ENCODE measurements at regions not wholly inside any gene's neighbourhood (a gene's known extent, or its start where the extent isn't known, plus 50 kb on each side); places are given as distances from the start of the nearest gene placed in this dataset.

- no peak for DNase-seq (ENCODE audit: low spot score)
Measured at GRCh38 chr18:73232933-73233332, 365.1 kb upstream of the NETO1 start.

GRCh38 chr18:73220663-73221062 is 352.9 kb upstream of the NETO1 start:
- DNase-seq (ENCODE audit: low spot score): no peak

DNA sequence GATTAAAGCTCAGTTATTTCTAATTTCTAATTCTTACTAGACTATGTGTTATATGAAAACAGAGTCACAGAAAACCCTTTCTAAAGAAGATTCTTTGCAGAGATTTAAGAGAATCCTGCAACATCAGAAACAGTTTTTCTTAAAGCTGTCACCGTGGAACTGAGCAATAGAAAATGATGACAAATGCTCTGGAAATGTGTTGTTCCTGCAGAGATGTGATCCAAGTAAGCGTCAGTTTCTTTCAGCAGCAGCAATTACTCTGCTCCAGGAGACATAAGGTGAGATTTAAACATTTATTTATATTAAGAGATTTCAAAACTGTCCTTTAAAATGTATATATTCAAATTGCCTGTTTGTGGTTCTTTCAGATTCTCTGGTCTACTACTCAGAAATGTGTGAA is 350.5 kb upstream of the NETO1 start:
- DNase-seq (ENCODE audit: low spot score): no peak

- DNase-seq (ENCODE audit: low spot score): no peak
Measured at GRCh38 chr18:73214970-73215369, 347.2 kb upstream of the NETO1 start.

GRCh38 chr18:73212442-73212841 is 344.7 kb upstream of the NETO1 start:
- no peak for DNase-seq (ENCODE audit: low spot score)

- DNase-seq (ENCODE audit: low spot score): no peak
Measured at GRCh38 chr18:73201940-73202339, 334.2 kb upstream of the NETO1 start.

- DNase-seq (ENCODE audit: low spot score): no peak
Measured at GRCh38 chr18:73199151-73199550, 331.4 kb upstream of the NETO1 start.

DNA sequence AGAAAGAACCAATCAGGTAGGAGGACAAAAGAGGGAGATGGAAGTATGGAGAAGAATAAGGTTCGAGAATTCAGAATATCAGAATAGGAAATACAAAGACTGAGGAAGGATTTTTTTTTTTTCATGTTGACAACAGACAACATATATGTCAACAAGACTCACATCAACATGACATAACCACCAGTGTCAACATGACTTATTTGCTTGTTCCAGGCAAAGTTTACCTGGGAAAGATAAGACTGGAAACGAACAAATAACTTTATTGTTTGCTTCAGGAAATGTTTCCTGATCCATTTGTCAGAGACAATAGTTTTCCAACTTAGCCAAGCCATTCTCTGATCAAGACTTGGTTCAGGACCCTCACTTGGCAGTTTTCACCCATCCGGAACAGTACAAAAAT is 321.9 kb upstream of the NETO1 start:
- DNase-seq (ENCODE audit: low spot score): no peak

- DNase-seq (ENCODE audit: low spot score): no peak
Measured at GRCh38 chr18:73168236-73168635, 300.4 kb upstream of the NETO1 start.

- DNase-seq (ENCODE audit: low spot score): no peak
Measured at GRCh38 chr18:73164430-73164829, 296.6 kb upstream of the NETO1 start.

GRCh38 chr18:73163236-73163635 is 295.4 kb upstream of the NETO1 start:
- DNase-seq (ENCODE audit: low spot score): no peak

GRCh38 chr18:73156117-73156516 is 288.3 kb upstream of the NETO1 start:
- no peak for DNase-seq (ENCODE audit: low spot score)

DNA sequence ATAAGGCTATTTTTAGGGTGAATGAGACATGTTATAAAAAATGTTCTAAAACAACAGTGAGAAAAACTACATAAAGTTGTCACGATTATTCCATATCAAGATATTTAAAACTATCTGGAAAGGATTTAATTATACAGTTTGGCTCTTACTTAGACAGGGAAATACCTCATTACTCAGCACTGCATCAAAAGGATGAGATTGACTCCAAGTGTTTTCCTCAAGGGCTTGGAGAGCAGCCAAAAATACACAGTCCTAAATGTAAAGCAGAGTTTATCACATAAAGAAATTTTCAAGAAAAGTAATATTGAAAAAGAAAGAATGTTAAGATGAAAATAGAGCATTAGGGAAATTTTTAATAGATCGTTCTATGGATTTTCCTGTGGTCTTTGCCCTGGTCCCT is 285.5 kb upstream of the NETO1 start:
- no peak for DNase-seq (ENCODE audit: low spot score)

- DNase-seq (ENCODE audit: low spot score): no peak
Measured at GRCh38 chr18:73151086-73151485, 283.3 kb upstream of the NETO1 start.

DNA sequence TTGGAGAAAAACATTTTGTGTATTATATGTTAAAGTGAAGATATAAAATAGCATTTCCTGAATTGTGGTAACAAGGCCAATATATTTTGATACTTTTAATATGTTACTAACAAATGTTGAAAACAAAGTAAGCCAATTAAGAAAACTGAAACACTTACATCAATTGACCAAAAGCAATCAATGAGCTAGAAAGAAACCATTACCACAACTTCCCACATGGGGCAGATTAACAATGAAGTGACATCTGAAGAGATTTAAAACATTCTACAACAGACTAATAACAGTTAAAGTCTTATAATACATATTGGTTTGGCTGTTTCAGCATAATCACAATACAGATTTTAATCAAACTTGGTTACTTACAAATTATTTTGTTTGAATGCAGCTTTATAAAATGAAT is 282.4 kb upstream of the NETO1 start:
- no peak for DNase-seq (ENCODE audit: low spot score)

GRCh38 chr18:73147590-73147989 is 279.8 kb upstream of the NETO1 start:
- DNase-seq (ENCODE audit: low spot score): no peak

DNA sequence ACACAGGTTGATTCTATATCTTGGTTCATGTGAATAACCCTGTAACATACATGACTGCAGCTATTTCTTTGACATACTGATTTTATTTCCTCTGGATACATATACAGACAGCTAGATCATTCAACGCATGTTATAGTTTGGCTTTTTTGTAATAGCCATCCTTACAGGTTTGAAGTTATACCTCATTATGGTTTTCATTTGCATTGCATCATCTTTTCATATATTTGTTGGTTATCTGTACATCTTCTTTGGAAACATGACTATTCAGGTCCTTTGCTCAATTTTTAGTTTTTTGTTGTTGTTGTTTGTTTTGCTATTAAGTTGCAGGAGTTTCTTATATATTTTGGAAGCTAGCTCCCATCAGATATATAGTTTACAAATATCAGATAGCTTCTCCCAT is 276.2 kb upstream of the NETO1 start:
- no peak for DNase-seq (ENCODE audit: low spot score)

GRCh38 chr18:73136134-73136533 is 268.3 kb upstream of the NETO1 start:
- DNase-seq (ENCODE audit: low spot score): no peak

DNA sequence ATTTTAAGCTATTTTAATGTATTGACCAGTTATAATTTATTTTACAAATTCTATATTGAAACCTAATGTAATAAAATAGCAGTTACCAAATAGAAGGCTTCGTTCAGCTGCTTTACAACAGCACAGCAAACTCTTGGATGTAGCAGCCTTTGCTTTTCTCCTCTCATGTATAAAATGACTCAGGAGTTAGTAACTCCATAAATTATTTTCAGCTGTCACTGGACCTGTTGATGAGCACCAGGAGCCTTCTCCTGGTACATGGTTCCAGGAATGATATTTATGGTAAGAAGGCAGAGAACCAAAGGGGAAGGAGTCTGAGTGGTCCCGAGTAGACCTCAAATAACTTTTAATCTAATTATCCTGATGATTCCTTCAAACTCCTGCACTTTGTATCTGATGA is 256.4 kb upstream of the NETO1 start:
- no peak for DNase-seq (ENCODE audit: low spot score)

DNA sequence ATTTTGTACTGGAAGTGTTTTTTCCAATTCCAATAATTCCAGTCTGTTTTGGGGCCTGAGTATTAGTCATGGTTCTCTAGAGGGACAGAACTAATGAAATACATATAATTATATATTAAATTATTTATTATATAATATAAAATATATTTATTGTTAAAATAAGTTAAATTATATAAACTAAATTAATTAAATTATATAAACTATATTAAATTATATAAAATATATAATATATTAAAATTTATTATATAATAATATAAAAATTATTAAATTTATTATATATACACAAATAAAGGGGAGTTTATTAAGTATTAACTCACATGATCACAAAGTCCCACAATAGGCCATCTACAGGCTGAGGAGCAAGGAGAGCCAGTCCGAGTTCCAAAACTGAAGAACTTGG is 253.4 kb upstream of the NETO1 start:
- no peak for DNase-seq (ENCODE audit: low spot score)

- DNase-seq (ENCODE audit: low spot score): no peak
Measured at GRCh38 chr18:73120626-73121025, 252.8 kb upstream of the NETO1 start.

- no peak for DNase-seq (ENCODE audit: low spot score)
Measured at GRCh38 chr18:73119574-73119973, 251.8 kb upstream of the NETO1 start.

- no peak for DNase-seq (ENCODE audit: low spot score)
Measured at GRCh38 chr18:73118121-73118816, 250.5 kb upstream of the NETO1 start.

DNA sequence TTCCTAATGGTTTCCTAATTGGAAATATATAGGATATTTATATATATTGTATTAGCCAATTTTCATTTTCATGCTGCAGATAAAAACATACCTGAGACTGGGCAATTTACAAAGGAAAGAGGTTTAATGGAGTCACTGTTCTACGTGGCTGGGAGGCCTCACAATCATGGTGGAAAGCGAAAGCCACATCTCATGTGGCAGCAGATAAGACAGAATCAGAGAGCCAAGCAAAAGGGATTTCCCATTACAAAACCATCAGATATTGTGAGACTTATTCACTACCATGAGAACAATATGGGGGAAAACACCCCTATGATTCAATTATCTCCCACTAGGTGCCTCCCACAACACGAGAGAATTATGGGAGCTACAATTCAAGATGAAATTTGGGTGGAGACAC is 242.5 kb upstream of the NETO1 start:
- DNase-seq (ENCODE audit: low spot score): no peak

- DNase-seq (ENCODE audit: low spot score): no peak
Measured at GRCh38 chr18:73101977-73102376, 234.2 kb upstream of the NETO1 start.

Data from CD4-positive, alpha-beta T cell treated with Interleukin-15 for 4 hours (primary cell).